ENCODE measurements at regions not wholly inside any gene's neighbourhood (a gene's known extent, or its start where the extent isn't known, plus 50 kb on each side); places are given as distances from the start of the nearest gene placed in this dataset.
"Not testable (repeated sequence)": the region's sequence is repeated elsewhere in the genome, so short reads cannot be mapped to it uniquely, and the experiment has no call there.

DNA sequence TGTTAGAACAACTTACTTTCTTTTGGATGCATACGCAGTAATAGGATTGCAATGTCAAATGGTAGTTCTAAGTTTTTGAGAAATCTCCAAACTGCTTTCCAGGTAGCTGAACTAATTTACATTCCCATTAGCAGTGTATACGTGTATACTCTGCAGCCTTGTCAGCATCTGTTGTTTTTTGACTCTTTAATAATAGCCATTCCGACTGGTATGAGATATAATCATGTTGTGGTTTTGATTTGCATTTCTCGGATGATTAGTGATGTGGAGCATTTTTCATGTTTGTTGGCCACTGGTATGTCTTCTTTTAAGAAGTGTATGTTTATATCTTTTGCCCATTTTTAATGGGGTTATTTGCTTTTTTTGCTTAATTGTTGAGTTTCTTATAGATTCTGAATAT is 76.9 kb upstream of the HNRNPA1L2 start:
- DNase-seq (ENCODE audit: low read depth) = not testable (repeated sequence)

DNA sequence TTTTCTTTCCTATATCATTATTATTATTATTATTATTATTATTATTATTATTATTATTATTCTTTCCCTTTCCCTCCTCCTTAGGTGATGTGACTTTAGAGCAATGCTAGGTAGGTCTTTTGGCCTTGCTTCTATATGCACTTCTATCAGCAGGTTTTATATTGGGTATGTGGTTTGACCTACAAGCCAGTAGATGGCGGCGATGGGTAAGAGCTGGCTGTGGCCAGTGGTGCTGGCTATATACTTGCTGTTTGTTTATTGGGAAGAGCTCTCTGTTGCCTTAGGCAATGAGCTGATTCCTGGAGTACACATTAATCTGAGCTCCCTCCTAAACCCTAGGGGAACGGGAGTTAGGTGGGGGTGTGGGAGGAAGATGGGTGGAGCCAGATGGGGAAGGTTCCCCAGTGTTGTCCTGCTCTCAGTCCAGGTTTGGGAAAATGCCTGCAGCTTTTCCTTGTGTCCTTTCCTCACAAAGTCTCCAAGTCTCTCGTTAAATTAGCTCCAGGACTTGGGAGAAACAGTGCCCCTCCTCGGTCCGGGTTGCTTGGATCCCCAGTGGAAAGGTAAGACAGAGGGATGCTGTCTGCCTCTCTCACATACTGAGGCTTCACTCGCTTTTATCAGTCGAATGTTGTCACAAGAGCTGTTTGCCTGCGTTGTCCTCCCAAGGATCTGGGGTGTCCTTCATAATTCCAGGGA is 72.2 kb upstream of the HNRNPA1L2 start:
- H3K4me3 ChIP-seq (ENCODE audit: low read depth, low read length) = not testable (repeated sequence)
- peak; percentile 67 for DNase-seq (ENCODE audit: low read depth)

More for the DNA sequence above, 76.9 kb upstream of the HNRNPA1L2 start:
- H3K4me3 ChIP-seq (ENCODE audit: low read depth, low read length) = not testable (repeated sequence)

DNA sequence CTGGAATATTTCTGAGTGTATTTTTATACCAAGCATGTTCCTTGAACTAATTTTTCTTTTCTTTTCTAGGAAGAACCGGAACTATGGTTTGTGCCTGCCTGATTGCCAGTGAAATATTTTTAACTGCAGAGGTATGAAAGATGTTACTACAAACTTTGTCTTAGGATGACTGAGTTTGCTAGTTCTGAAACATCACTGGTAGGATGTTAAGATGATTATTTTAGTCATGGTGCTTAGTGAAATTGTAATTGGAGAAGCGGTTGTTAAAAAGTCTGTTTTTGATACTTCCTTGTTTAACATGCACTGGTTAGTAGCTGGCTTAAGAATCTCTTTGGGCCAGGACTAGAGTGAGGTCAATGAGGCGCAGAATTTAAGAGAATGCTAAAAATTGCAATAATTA is 71.1 kb upstream of the HNRNPA1L2 start:
- H3K4me3 ChIP-seq (ENCODE audit: low read depth, low read length); DNase-seq (ENCODE audit: low read depth): not testable (repeated sequence)

DNA sequence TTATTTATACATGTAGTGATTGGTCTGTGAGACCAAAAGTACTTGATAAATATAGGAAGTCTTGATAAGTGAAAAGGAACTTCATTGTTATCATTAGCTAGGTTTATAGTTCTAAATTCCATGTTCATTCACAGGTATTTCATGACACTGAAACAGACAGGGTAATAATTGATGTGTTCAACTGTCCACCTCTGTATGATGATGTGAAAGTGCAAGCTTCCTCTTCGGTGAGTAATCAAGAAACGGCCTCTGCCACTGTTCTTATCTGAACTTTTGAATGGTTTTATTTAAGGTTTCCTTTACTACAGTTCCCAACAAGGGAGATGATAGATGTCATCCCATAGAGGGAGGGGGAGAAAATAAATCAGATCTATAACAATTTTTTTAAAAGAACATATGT is 59.3 kb upstream of the HNRNPA1L2 start:
- DNase-seq (ENCODE audit: low read depth); H3K4me3 ChIP-seq (ENCODE audit: low read depth, low read length): not testable (repeated sequence)

All from NB4 (cell line).